ENCODE measurements at regions not wholly inside any gene's neighbourhood (a gene's known extent, or its start where the extent isn't known, plus 50 kb on each side); places are given as distances from the start of the nearest gene placed in this dataset.
A peak's percentile ranks its signal among the peaks of the same experiment; 100 is the strongest.

DNA sequence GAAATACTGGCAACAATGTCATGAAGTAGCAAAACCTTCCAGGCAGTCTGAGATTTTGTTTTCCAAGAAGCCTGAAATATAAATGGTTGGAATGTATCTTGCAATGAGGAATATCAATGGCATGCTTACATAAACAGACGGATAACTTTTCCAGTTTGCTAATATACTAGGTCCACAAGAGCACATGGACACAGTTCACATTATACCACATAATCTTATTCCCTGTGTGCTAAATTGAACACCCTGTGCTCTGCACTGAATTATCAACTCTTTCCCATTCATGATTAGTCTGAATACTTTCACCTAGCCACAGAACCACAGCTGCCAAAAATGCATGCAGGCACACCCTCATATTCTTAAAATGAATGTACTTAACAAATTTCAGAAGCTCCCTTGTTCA, 274.3 kb downstream of the COL12A1 start:
- TF ChIP-seq, protein P1, sequence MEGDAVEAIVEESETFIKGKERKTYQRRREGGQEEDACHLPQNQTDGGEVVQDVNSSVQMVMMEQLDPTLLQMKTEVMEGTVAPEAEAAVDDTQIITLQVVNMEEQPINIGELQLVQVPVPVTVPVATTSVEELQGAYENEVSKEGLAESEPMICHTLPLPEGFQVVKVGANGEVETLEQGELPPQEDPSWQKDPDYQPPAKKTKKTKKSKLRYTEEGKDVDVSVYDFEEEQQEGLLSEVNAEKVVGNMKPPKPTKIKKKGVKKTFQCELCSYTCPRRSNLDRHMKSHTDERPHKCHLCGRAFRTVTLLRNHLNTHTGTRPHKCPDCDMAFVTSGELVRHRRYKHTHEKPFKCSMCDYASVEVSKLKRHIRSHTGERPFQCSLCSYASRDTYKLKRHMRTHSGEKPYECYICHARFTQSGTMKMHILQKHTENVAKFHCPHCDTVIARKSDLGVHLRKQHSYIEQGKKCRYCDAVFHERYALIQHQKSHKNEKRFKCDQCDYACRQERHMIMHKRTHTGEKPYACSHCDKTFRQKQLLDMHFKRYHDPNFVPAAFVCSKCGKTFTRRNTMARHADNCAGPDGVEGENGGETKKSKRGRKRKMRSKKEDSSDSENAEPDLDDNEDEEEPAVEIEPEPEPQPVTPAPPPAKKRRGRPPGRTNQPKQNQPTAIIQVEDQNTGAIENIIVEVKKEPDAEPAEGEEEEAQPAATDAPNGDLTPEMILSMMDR (IDR thresholded peaks at IDR 0.05; ENCODE audit: insufficient read depth, low read depth, low read length) = no peak
- peak; percentile 89 for DNase-seq (ENCODE audit: low read depth)
- POLR2A ChIA-PET = no interaction called here
- Histone ChIP-seq H3K27me3 (ENCODE audit: control insufficient read depth, insufficient read depth, low read length) (no peaks in the 10 kb centered on the region), H3K36me3 (ENCODE audit: control insufficient read depth, insufficient read depth, low read length) (no peaks in the 10 kb centered on the region), H3K4me3 (ENCODE audit: low read depth, low read length) (no peak overlapping the region)
- CTCF ChIA-PET = no interaction called here

DNA sequence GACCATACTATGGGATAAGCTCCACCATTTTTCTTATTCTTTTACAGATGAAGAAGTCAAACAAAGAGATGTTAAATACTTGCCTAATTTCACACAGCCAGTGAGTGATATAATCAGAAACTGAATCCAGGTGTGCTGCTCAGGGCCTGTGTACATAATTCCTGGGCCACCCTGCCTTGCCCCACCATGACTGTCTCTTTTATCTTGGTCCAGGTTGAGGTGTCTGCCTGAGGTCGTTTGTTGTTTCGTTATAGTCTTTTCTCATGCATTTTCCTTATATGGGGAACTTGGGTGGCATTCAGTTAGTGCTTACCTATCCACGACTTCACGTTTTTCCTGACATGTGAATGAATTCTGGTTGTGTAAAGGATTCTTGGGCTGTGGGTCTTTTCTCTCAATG, 277.6 kb downstream of the COL12A1 start:
- POLR2A ChIA-PET = no interaction called here
- Histone ChIP-seq H3K36me3 (ENCODE audit: control insufficient read depth, insufficient read depth, low read length) (no peaks in the 10 kb centered on the region), H3K27me3 (ENCODE audit: control insufficient read depth, insufficient read depth, low read length) (no peaks in the 10 kb centered on the region), H3K4me3 (ENCODE audit: low read depth, low read length) (no peak overlapping the region)
- CTCF ChIA-PET = no interaction called here
- no peak for DNase-seq (ENCODE audit: low read depth)
- TF ChIP-seq, protein P1 (IDR thresholded peaks at IDR 0.05; ENCODE audit: insufficient read depth, low read depth, low read length) = no peak

DNA sequence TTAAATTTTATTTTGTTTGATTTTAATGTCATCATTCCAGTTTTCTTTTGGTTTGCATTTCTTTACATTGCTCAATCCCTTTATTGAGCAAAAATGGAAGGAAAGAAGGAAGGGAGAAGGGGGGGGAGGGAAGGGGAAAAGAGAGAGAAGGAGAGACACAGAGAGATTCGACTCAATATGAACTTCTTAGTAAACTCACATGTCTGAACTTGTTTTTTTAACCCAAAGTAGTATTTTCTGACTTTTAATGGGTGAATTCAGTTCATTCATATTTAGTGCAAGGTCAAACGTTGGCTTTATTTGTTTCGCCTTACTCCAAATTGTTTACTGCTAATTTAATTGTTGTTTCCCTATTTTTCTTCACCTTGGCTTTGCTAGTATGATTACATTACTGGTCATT, 278.6 kb downstream of the COL12A1 start:
- Histone ChIP-seq H3K36me3 (ENCODE audit: control insufficient read depth, insufficient read depth, low read length) (no peaks in the 10 kb centered on the region), H3K4me3 (ENCODE audit: low read depth, low read length) (no peak overlapping the region), H3K27me3 (ENCODE audit: control insufficient read depth, insufficient read depth, low read length) (no peaks in the 10 kb centered on the region)
- DNase-seq (ENCODE audit: low read depth) = no peak
- CTCF ChIA-PET = no interaction called here
- POLR2A ChIA-PET = no interaction called here
- TF ChIP-seq, protein P1 (IDR thresholded peaks at IDR 0.05; ENCODE audit: insufficient read depth, low read depth, low read length) = no peak

DNA sequence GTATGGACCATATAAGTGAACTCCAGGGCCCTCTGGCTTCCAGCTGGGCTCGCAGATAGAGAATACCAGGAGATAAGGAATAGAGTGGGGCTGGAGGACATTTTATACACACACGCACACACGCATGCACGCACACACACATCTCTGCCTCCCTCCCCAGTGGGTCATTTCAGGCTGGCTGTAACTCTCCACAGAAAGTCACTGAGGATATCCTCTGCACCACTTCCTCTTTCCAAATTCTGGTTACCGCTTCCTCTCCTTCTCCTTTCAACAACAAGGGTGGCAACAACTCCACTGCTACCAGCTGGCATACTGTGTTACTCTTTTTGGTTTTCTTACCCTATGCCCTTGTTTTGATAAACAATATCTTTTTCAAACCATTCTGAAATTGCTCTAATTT, 280.2 kb downstream of the COL12A1 start:
- ChIA-PET CTCF (interaction anchor here (0.6 kb wide), 1 partner anchor 10 kb away, joined by 3 read pairs; no protein-coding TSS in a partner anchor), POLR2A (no interaction called here)
- TF ChIP-seq, protein P1 (IDR thresholded peaks at IDR 0.05; ENCODE audit: insufficient read depth, low read depth, low read length) = no peak
- no peaks in the 10 kb centered on the region for H3K27me3 ChIP-seq (ENCODE audit: control insufficient read depth, insufficient read depth, low read length)
- H3K4me3 ChIP-seq (ENCODE audit: low read depth, low read length) = no peak overlapping the region
- no peak for DNase-seq (ENCODE audit: low read depth)
- no peaks in the 10 kb centered on the region for H3K36me3 ChIP-seq (ENCODE audit: control insufficient read depth, insufficient read depth, low read length)

DNA sequence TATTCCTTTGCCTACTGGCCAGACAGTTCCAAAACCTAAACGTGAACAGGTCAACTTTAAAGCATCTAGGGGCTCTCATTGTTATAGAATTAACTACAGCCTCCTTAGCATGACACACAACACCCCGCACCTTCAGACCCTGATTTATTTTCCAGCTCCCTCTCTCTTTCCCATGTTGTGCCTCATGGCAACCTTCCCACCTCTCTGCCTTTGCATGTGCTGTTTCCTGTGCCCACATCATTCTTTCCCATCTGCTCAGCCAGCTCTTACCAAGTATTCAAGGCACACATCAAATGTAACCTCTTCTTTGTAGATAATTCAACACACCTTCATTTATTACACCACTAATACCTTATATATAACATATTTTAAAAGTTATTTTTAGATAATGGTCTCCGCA, 291.0 kb downstream of the COL12A1 start:
- Histone ChIP-seq H3K4me3 (ENCODE audit: low read depth, low read length) (no peak overlapping the region), H3K27me3 (ENCODE audit: control insufficient read depth, insufficient read depth, low read length) (no peaks in the 10 kb centered on the region), H3K36me3 (ENCODE audit: control insufficient read depth, insufficient read depth, low read length) (no peaks in the 10 kb centered on the region)
- TF ChIP-seq, protein P1 (IDR thresholded peaks at IDR 0.05; ENCODE audit: insufficient read depth, low read depth, low read length) = no peak
- ChIA-PET CTCF (no interaction called here), POLR2A (no interaction called here)
- no peak for DNase-seq (ENCODE audit: low read depth)

Data from BJ (cell line).